ENCODE measurements at regions not wholly inside any gene's neighbourhood (a gene's known extent, or its start where the extent isn't known, plus 50 kb on each side); places are given as distances from the start of the nearest gene placed in this dataset.

- TF ChIP-seq CTCF (conservative IDR thresholded peaks at IDR 0.05 in 1 of 2, IDR thresholded peaks at IDR 0.05 in 1 of 2; ENCODE audit: low read depth in 1 of 2, low read length in 2 of 2) (no peak), EZH2 (IDR thresholded peaks at IDR 0.05; ENCODE audit: low read length, missing control alignments) (no peak)
Observed at GRCh38 chr3:153734777-153735551, 386.2 kb upstream of the ARHGEF26 start.

Data from fibroblast of lung (primary cell).